ENCODE measurements at regions not wholly inside any gene's neighbourhood (a gene's known extent, or its start where the extent isn't known, plus 50 kb on each side); places are given as distances from the start of the nearest gene placed in this dataset.
"Not testable (repeated sequence)": the region's sequence is repeated elsewhere in the genome, so short reads cannot be mapped to it uniquely, and the experiment has no call there.

DNA sequence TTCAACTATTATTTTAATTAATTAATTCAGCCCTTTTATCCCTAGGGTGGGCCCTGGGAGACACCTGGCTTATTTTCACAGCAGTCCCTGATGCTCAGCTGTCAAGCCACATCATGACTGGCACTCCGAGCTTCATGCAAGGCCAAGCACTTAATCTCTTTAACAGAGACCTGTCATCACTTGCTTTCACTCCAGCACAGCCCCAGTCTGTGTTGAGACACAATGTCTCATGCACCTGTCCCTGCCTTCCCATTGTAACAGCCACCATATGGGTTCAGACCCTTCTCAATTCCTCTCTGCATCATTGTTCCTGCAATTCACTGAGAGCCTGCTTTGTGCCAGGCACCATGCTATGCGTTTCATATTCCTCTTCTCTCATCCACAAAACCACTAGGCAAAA lies 222.2 kb upstream of the TENM4 start:
- no peak for DNase-seq (ENCODE audit: low spot score)

GRCh38 chr11:79661373-79661772 lies 220.5 kb upstream of the TENM4 start:
- DNase-seq (ENCODE audit: low spot score): no peak

- no peak for DNase-seq (ENCODE audit: low spot score)
These were observed 208.1 kb upstream of the TENM4 start for GRCh38 chr11:79648766-79649520.

GRCh38 chr11:79637219-79637618 lies 196.4 kb upstream of the TENM4 start:
- no peak for DNase-seq (ENCODE audit: low spot score)

DNA sequence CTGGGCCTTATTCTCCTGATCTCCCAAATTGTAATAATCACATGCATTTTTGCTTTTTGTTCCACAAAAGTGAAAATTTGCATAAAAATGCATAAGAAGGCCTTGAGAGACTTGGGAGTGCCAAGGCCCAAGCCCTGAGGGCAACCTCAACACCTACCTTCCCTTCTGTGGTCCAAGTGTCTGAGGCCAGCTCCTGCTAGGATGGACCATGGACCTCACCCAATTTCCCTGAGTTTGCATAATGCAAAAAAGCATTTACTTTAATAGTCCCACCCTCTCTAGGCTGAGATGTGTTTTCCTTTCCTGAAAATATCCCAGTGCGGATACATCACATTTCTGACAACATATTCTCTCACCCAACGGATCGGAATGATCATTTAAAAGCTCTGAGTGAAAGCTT lies 194.1 kb upstream of the TENM4 start:
- no peak for DNase-seq (ENCODE audit: low spot score)

GRCh38 chr11:79627281-79627680 lies 186.5 kb upstream of the TENM4 start:
- DNase-seq (ENCODE audit: low spot score): no peak

- DNase-seq (ENCODE audit: low spot score): no peak
These were observed 185.6 kb upstream of the TENM4 start for GRCh38 chr11:79626135-79627075.

DNA sequence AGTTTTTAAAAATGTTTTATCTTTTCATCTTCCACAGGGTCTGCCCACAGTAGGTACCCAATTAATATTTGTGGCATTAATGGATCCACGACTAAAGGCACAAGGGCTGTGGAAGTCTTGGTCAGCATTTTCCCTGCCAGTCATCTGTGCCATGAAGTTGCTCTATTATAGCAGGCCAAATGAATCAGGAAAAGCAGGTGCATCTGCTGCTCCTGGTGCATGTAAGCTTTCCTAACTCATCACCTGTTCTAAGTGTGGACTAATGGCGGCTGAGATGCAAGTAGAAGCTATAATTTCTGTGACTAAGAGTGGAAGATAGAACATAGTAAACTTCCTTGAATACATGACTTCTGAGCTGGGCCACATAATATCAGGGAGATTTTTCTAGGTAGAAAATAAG lies 182.5 kb upstream of the TENM4 start:
- no peak for DNase-seq (ENCODE audit: low spot score)

- DNase-seq (ENCODE audit: low spot score): no peak
These were observed 176.7 kb upstream of the TENM4 start for GRCh38 chr11:79617561-79617960.

DNA sequence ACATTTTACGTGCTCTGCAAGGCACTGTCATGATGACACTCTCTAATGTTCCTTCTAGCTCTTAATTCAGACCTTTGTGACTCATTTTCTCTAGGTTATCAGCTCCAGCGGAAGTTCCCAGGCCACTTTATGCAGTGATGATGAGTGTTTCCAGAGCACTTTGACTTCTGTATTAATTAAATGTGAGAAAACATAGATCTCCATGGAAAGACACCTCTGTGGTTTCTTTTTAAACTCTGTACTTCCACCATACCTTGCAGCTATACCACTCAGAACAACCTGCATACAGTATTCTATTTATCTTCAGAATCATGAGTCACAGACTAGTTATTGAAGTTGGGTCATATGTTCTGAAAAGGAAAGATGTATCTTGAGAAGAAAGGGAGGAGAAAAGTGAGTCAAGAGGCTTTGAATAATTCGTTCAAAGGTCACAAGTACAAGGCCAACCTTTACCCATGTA lies 175.6 kb upstream of the TENM4 start:
- DNase-seq (ENCODE audit: low spot score): no peak

DNA sequence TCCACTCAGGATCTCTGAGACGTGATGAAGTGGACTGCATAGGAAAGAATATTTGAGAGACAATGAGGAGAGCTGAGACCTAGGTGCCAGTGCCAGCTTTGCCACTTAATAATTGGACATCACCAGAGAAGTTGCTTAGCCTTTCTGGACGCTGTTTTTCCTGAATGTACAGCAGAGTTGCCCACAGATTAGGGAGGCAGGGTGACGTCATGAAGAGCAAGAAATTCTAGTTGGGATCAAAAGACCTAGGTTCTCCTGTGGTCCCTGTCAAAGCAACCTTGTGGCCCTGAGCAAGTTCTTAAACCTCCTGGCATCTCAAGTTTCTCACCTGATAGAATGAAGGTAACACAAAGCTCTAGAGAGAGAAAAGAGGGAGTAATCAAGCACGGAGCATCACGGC lies 174.6 kb upstream of the TENM4 start:
- DNase-seq (ENCODE audit: low spot score): no peak

GRCh38 chr11:79610678-79611077 lies 169.8 kb upstream of the TENM4 start:
- DNase-seq (ENCODE audit: low spot score): no peak

DNA sequence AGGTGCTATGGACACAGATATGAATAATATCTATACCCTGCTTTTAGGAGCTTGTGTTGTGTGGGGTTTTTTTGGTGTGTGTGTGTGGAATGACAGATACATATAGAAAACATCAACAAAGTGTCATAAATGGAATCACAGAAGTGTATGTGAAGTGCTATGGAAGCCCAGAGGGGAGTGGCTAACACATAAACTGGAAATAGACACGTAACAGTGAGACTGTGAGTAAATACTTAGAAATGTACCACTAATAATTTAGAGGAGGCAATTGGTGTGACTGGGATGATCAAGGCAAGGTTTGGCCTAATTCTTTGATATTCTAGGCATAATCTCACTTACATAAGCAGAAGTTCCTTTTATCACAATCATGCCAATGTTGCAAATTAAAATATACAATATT lies 169.3 kb upstream of the TENM4 start:
- no peak for DNase-seq (ENCODE audit: low spot score)

GRCh38 chr11:79609511-79609910 lies 168.7 kb upstream of the TENM4 start:
- DNase-seq (ENCODE audit: low spot score): no peak

DNA sequence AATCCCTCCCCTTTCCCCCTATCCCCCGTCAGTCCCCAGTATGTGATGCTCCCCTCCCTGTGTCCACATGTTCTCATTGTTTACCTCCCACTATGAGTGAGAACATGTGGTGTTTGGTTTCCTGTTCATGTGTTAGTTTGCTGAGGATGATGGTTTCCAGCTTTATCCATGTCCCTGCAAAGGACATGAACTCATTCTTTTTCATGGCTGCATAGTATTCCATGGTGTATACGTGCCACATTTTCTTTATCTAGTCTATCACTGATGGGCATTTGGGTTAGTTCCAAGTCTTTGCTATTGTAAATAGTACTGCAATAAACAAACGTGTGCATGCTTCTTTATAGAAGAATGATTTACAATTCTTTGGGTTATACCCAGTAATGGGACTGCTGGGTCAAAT lies 165.6 kb upstream of the TENM4 start:
- not testable (repeated sequence) for DNase-seq (ENCODE audit: low spot score)

DNA sequence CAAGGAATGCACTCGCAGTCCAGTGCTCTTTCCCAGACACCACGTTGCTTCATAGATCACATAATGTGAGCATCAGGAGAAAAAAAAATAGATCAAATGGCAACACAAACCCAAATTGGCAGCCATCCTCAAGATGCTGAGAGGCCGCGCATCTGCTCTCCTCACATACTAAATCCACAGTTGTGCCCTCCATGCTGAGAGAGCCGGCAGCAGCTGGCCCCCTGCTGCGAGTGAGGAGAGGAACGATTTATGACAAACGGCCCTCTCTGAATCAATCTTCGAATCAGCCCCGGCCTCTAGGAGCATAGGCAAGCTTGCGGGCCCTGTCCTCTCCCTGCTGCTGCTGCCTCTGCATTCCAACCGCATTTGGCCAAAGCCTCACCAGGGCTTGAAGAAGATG lies 159.9 kb upstream of the TENM4 start:
- DNase-seq (ENCODE audit: low spot score): no peak

- DNase-seq (ENCODE audit: low spot score): no peak
These were observed 154.0 kb upstream of the TENM4 start for GRCh38 chr11:79594834-79595233.

DNA sequence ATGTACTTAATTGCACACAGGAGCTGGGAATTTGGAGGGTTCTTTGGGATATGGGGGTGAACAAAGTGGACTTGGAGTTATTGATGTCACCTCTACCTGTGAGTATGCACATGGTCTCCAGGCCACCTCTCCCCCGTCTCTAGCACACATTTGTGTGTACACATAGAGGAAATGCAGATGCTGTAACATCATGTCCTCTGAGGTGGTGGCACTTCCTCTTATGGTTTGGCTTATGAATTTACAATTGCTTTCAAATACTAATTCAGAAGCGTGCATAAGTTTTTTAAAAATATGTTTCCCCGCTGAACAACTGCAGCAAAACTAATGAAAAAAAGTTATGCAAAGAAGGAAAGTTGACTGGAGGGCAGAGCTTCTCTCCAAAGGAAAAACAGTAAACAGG lies 152.0 kb upstream of the TENM4 start:
- no peak for DNase-seq (ENCODE audit: low spot score)

DNA sequence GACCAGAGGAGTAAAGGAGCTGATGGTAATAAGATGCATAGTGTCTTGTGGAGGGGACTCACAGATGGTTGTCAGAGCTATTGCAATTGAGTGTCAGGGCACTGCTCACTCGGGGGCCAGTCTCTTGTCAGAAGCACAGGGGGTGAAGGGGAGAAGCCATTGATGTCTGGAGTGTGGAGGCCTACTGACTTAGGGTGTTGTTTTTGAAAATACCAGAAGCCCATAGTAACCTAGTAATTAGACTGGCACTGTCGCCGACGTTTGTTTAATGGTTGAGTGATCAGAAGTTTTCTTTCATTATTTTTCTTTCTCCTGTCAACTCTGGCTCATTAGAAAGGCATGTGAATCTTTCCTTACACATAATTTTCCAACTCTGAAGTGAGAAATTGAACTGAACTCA lies 151.6 kb upstream of the TENM4 start:
- no peak for DNase-seq (ENCODE audit: low spot score)

DNA sequence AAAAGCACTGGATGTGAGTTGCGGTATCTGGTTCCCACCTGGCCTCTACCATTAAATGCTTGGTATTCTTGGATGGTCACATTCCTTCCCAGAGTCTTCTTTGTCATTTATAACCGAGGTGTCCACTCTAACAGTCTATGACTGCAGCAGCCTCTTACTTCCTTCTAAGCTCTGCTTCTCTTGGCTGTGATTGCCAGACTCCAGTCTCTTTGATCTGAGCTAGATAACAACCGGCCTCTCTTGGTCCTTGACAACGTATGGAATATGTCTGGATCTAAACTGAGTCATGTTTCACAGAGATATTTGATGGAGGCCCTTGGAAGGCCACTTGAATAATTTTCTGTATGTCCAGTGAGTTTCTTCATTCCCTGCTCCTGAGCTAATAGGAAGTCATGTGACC lies 141.6 kb upstream of the TENM4 start:
- no peak for DNase-seq (ENCODE audit: low spot score)

GRCh38 chr11:79579063-79579462 lies 138.2 kb upstream of the TENM4 start:
- no peak for DNase-seq (ENCODE audit: low spot score)

- no peak for DNase-seq (ENCODE audit: low spot score)
These were observed 137.3 kb upstream of the TENM4 start for GRCh38 chr11:79578116-79578515.

GRCh38 chr11:79575701-79576100 lies 134.9 kb upstream of the TENM4 start:
- no peak for DNase-seq (ENCODE audit: low spot score)
